IMR-90 (cell line): ENCODE measurements at regions not wholly inside any gene's neighbourhood (a gene's known extent, or its start where the extent isn't known, plus 50 kb on each side); places are given as distances from the start of the nearest gene placed in this dataset.

Experiments used
- ATAC-seq: fragments of 200-7000 bp; cut with Tn5 transposase; 2 replicates; pipeline ENCODE4 v1.9.1; 2020; ENCODE audit warnings: low read depth, mild to moderate bottlenecking, moderate library complexity
- BruUV-seq: library from RNA; stranded (reverse); fragments of 400-500 nt; replicated peaks from 2 replicates; lab custom pipeline; 2021; lab: Mats Ljungman, UMichigan
- CTCF ChIA-PET: fragments of 300-600 bp; formaldehyde crosslinking; extraction: SDS; loops from one replicate; lab custom pipeline; 2021; ENCODE audit warnings: antibody characterized with exemption; lab: Yijun Ruan, JAX
- POLR2A ChIA-PET: fragments of 300-600 bp; sonication (Branson Sonifier 250); formaldehyde crosslinking; loops from one replicate; lab custom pipeline; 2022; ENCODE audit warnings: antibody characterized with exemption; ENCODE audit not compliant: unreplicated experiment; lab: Charles Lee
- DNase-seq: peaks from one replicate; pipeline ENCODE4 v3.0.0; 2013
- H2AFZ ChIP-seq: replicated peaks from 2 replicates; pipeline ENCODE3; 2013; ENCODE audit warnings: low read length, mild to moderate bottlenecking; ENCODE audit not compliant: poor library complexity
- H2AK5ac ChIP-seq: 2 replicates; pipeline ENCODE4 v1.6.1; 2013; ENCODE audit warnings: low read depth, low read length, inconsistent platforms
- H2AK9ac ChIP-seq: replicated peaks from 2 replicates; pipeline ENCODE3; 2013; ENCODE audit warnings: mild to moderate bottlenecking, low read depth, low read length, moderate library complexity; ENCODE audit not compliant: poor library complexity
- H2BK120ac ChIP-seq: 2 replicates; pipeline ENCODE4 v1.6.1; 2013; ENCODE audit warnings: low read depth, low read length, inconsistent platforms
- H2BK15ac ChIP-seq: 3 replicates; pipeline ENCODE4 v1.6.1; 2013; ENCODE audit warnings: low read depth, low read length, inconsistent platforms
- H2BK20ac ChIP-seq: 2 replicates; pipeline ENCODE4 v1.6.1; 2013; ENCODE audit warnings: low read depth, mild to moderate bottlenecking, inconsistent platforms, low read length, moderate library complexity
- H2BK5ac ChIP-seq: 2 replicates; pipeline ENCODE4 v1.6.1; 2013; ENCODE audit warnings: mild to moderate bottlenecking, low read depth, low read length, inconsistent platforms; ENCODE audit not compliant: poor library complexity, severe bottlenecking
- H3K14ac ChIP-seq: replicated peaks from 2 replicates; pipeline ENCODE4 v1.6.1; 2013; ENCODE audit warnings: low read depth, low read length, inconsistent platforms
- H3K18ac ChIP-seq: 2 replicates; pipeline ENCODE4 v1.6.1; 2013; ENCODE audit warnings: low read depth, low read length, control low read depth
- H3K23ac ChIP-seq: 2 replicates; pipeline ENCODE4 v1.6.1; 2013; ENCODE audit warnings: low read depth, low read length, inconsistent platforms
- H3K27ac ChIP-seq: 2 replicates; pipeline ENCODE4 v1.5.1; 2013; ENCODE audit warnings: mild to moderate bottlenecking, control low read depth, low read length; ENCODE audit not compliant: insufficient read depth
- H3K27me3 ChIP-seq: 2 replicates; pipeline ENCODE4 v1.6.1; 2013; ENCODE audit warnings: low read length; ENCODE audit not compliant: control insufficient read depth, insufficient read depth
- H3K36me3 ChIP-seq: 2 replicates; pipeline ENCODE4 v1.6.1; 2013; ENCODE audit warnings: low read length, mixed read lengths; ENCODE audit not compliant: control insufficient read depth, insufficient read depth
- H3K4ac ChIP-seq: 2 replicates; pipeline ENCODE4 v1.6.1; 2013; ENCODE audit warnings: low read depth, low read length, inconsistent platforms
- H3K4me1 ChIP-seq: 2 replicates; pipeline ENCODE4 v1.6.1; 2013; ENCODE audit warnings: low read length, mixed read lengths; ENCODE audit not compliant: control insufficient read depth, insufficient read depth
- H3K4me2 ChIP-seq: 2 replicates; pipeline ENCODE4 v1.6.1; 2013; ENCODE audit warnings: low read depth, mild to moderate bottlenecking, control low read depth, low read length, moderate library complexity
- H3K4me3 ChIP-seq: 2 replicates; pipeline ENCODE4 v1.5.1; 2013; ENCODE audit warnings: low read depth, mild to moderate bottlenecking, control low read depth, low read length, moderate library complexity; ENCODE audit not compliant: insufficient read depth
- H3K56ac ChIP-seq: 2 replicates; pipeline ENCODE4 v1.6.1; 2013; ENCODE audit warnings: low read length, inconsistent platforms; ENCODE audit not compliant: insufficient read depth; ENCODE audit errors: extremely low read depth
- H3K79me1 ChIP-seq, 2 experiments: 2 replicates each; pipeline ENCODE4 v1.6.1; 2013; ENCODE audit warnings: low read length in 2 of 2, inconsistent platforms in 1 of 2, low read depth in 1 of 2
- H3K9ac ChIP-seq: 2 replicates; pipeline ENCODE4 v1.6.1; 2013; ENCODE audit warnings: low read depth, low read length, control low read depth
- H3K9me1 ChIP-seq: 2 replicates; pipeline ENCODE4 v1.6.1; 2013; ENCODE audit warnings: low read length, inconsistent platforms; ENCODE audit not compliant: insufficient read depth
- H3K9me3 ChIP-seq: 2 replicates; pipeline ENCODE4 v1.6.1; 2013; ENCODE audit warnings: low read length; ENCODE audit not compliant: control insufficient read depth, insufficient read depth
- H4K20me1 ChIP-seq: 2 replicates; pipeline ENCODE4 v1.6.1; 2013; ENCODE audit warnings: low read length, inconsistent platforms; ENCODE audit not compliant: insufficient read depth
- H4K5ac ChIP-seq: 2 replicates; pipeline ENCODE4 v1.6.1; 2013; ENCODE audit warnings: mild to moderate bottlenecking, low read depth, low read length, control low read depth
- H4K8ac ChIP-seq, 2 experiments: 2 replicates each; pipeline ENCODE4 v1.6.1; 2013; ENCODE audit warnings: low read depth in 2 of 2, low read length in 2 of 2, control low read depth in 1 of 2, inconsistent platforms in 1 of 2
- H4K91ac ChIP-seq: 2 replicates; pipeline ENCODE4 v1.6.1; 2013; ENCODE audit warnings: low read depth, low read length, inconsistent platforms; ENCODE audit not compliant: insufficient read depth
- FOS ChIP-seq: fragments of 150-350 bp; IDR thresholded peaks from 2 replicates; pipeline ENCODE4 v1.6.1; 2016; ENCODE audit warnings: low read depth, low read length
- MXI1 ChIP-seq: IDR thresholded peaks from 2 replicates; pipeline ENCODE4 v1.6.1; 2012; ENCODE audit warnings: low read depth, mild to moderate bottlenecking, low read length, moderate library complexity, borderline replicate concordance
- WGBS, 2 experiments: methylation state at CpG; one replicate each; pipeline versions ENCODE4 v1.1.5 to v1.1.7; 2013; ENCODE audit warnings: missing lambda C conversion rate in 2 of 2; ENCODE audit not compliant: insufficient read length in 1 of 2; ENCODE audit errors: extremely low coverage in 2 of 2; 5-methylcytosine and 5-hydroxymethylcytosine counted together
- dilution Hi-C: fragments of 300-500 bp; cut with HindIII; formaldehyde crosslinking; loops from one replicate; pipeline ENCODE4 v1.14.3; 2018; ENCODE audit warnings: low sequenced_read_pairs; ENCODE audit not compliant: unreplicated experiment
- in situ Hi-C: fragments of 300-500 bp; cut with MboI; formaldehyde crosslinking; loops from 3 replicates; pipeline ENCODE4 v1.14.3; 2019; ENCODE audit warnings: low sequenced_read_pairs, inconsistent platforms, mixed read lengths
- intact Hi-C: fragments of 100-400 bp; cut with micrococcal nuclease; formaldehyde crosslinking; loops from 2 replicates; pipeline ENCODE4 v1.10.0; 2022

- H2AFZ ChIP-seq = no peak overlapping the region
- ATAC-seq (no peak), DNase-seq (peak; percentile 32)
- H2AK9ac ChIP-seq = peak overlapping the region; percentile 38
- H3K14ac ChIP-seq = peak overlapping the region; percentile 37
- H3K4me1 ChIP-seq = peaks cover 11% of the 10 kb centered on the region
- intact Hi-C loops = no loop called here
- WGBS, 2 experiments = 52% methylated on average over 5 of the region's 21 CpGs; no CpG with 5 or more reads in 1 of the 2 experiments
- H4K8ac ChIP-seq = no peak overlapping the region
- peaks cover 6% of the 10 kb centered on the region for H3K27me3 ChIP-seq
- no peak overlapping the region for H4K5ac ChIP-seq
- H3K56ac ChIP-seq = no peak overlapping the region
- dilution Hi-C loops = no loop called here
- H3K23ac ChIP-seq = no peak overlapping the region
- BruUV-seq = no TSS peak
- 0 out of 2 replicates have a peak, but pooled peaks have one; percentile 15 for TF ChIP-seq FOS
- no peak for TF ChIP-seq MXI1
- no peak overlapping the region for H3K4me2 ChIP-seq
- H3K27ac ChIP-seq = no peak overlapping the region
- H2AK5ac ChIP-seq = no peak overlapping the region
- H2BK15ac ChIP-seq = no peak overlapping the region
- H4K20me1 ChIP-seq = no peaks in the 10 kb centered on the region
- in situ Hi-C loops = no loop called here
- no peak overlapping the region for H3K9ac ChIP-seq
- H3K9me1 ChIP-seq = peaks cover 3% of the 10 kb centered on the region; the same call in 1 of the 2 replicates
- H3K4me3 ChIP-seq = no peak overlapping the region
- peak overlapping the region; percentile 18; the same call in 1 of the 2 replicates for H2BK20ac ChIP-seq
- H4K91ac ChIP-seq = no peak overlapping the region; the same call in 1 of the 2 replicates
- 0 out of 2 replicates have a peak overlapping the region, but pooled peaks have one; percentile 3 for H2BK120ac ChIP-seq
- H3K9me3 ChIP-seq = no peaks in the 10 kb centered on the region
- H3K36me3 ChIP-seq = no peaks in the 10 kb centered on the region
- 0 out of 2 replicates have a peak overlapping the region, but pooled peaks have one; percentile 25 for H3K4ac ChIP-seq
- no peaks in the 10 kb centered on the region for H3K79me1 ChIP-seq
- no peak overlapping the region for H3K18ac ChIP-seq
- H2BK5ac ChIP-seq = no peak overlapping the region
- ChIA-PET POLR2A (no interaction called here), CTCF (no interaction called here)
Measured at GRCh38 chr21:41663805-41664788, 102.8 kb downstream of the RIPK4 start.
